PC-9 (cell line): ENCODE measurements at regions not wholly inside any gene's neighbourhood (a gene's known extent, or its start where the extent isn't known, plus 50 kb on each side); places are given as distances from the start of the nearest gene placed in this dataset.
A peak's percentile ranks its signal among the peaks of the same experiment; 100 is the strongest.

ENCODE experiments used
- BruUV-seq: library from RNA; stranded (reverse); fragments of 400-500 nt; replicated peaks from 2 replicates; lab custom pipeline; 2021; lab: Mats Ljungman, UMichigan
- CTCF ChIA-PET: fragments of 300-600 bp; sonication (Branson Sonifier 250); formaldehyde crosslinking; loops from one replicate; lab custom pipeline; 2022; ENCODE audit warnings: antibody characterized with exemption; lab: Charles Lee
- POLR2A ChIA-PET: fragments of 300-600 bp; sonication (Branson Sonifier 250); formaldehyde crosslinking; loops from one replicate; lab custom pipeline; 2022; ENCODE audit warnings: antibody characterized with exemption; ENCODE audit not compliant: unreplicated experiment; lab: Charles Lee
- DNase-seq, 2 experiments: peaks; one replicate each; pipeline versions ENCODE4 v3.0.0 to v3.0.0-alpha.2; 2015 to 2022; ENCODE audit warnings: mixed read lengths in 1 of 2
- H2AFZ ChIP-seq: fragments of 200-600 bp; sonication (generic); 2 replicates; pipeline ENCODE4 v1.8.1; 2017; ENCODE audit warnings: antibody characterized with exemption
- H3F3A ChIP-seq: fragments of 200-600 bp; sonication (generic); 2 replicates; pipeline ENCODE4 v1.8.1; 2017; ENCODE audit warnings: antibody characterized with exemption, mild to moderate bottlenecking, low read depth; ENCODE audit not compliant: insufficient read depth
- H3K27ac ChIP-seq: fragments of 200-600 bp; sonication (generic); 2 replicates; pipeline ENCODE4 v1.6.1; 2016; ENCODE audit warnings: mixed run types
- H3K27me3 ChIP-seq: fragments of 200-600 bp; sonication (generic); 2 replicates; pipeline ENCODE4 v1.6.1; 2016; ENCODE audit warnings: low read depth, mixed run types; ENCODE audit not compliant: insufficient read depth
- H3K36me3 ChIP-seq: fragments of 200-600 bp; sonication (generic); 2 replicates; pipeline ENCODE4 v1.6.1; 2016; ENCODE audit warnings: low read depth, mixed run types
- H3K4me1 ChIP-seq: fragments of 200-600 bp; sonication (generic); replicated peaks from 2 replicates; pipeline ENCODE4 v1.6.1; 2016; ENCODE audit warnings: mixed run types; ENCODE audit not compliant: insufficient read depth
- H3K4me2 ChIP-seq: fragments of 200-600 bp; sonication (generic); 2 replicates; pipeline ENCODE4 v1.6.1; 2017; ENCODE audit warnings: mixed run types
- H3K4me3 ChIP-seq: fragments of 200-600 bp; sonication (generic); 2 replicates; pipeline ENCODE4 v1.6.1; 2016; ENCODE audit warnings: mixed run types
- H3K79me2 ChIP-seq: fragments of 200-600 bp; sonication (generic); 2 replicates; pipeline ENCODE4 v1.6.1; 2017; ENCODE audit warnings: low read depth, mixed run types
- H3K9me2 ChIP-seq: fragments of 200-600 bp; sonication (generic); 2 replicates; pipeline ENCODE4 v1.8.1; 2017; ENCODE audit warnings: mild to moderate bottlenecking; ENCODE audit not compliant: insufficient read depth
- H3K9me3 ChIP-seq: fragments of 200-600 bp; sonication (generic); 2 replicates; pipeline ENCODE4 v1.8.1; 2016; ENCODE audit warnings: low read depth; ENCODE audit not compliant: insufficient read depth
- H4K20me1 ChIP-seq: fragments of 200-600 bp; sonication (generic); 2 replicates; pipeline ENCODE4 v1.8.1; 2017; ENCODE audit not compliant: insufficient read depth
- EZH2 ChIP-seq: fragments of 200-600 bp; sonication (generic); IDR thresholded peaks from 2 replicates; pipeline ENCODE4 v1.8.0; 2017; ENCODE audit warnings: antibody characterized with exemption, low read depth
- intact Hi-C: fragments of 100-400 bp; cut with micrococcal nuclease; formaldehyde crosslinking; loops from one replicate; pipeline ENCODE4 v1.10.0; 2022; ENCODE audit not compliant: unreplicated experiment
- TF ChIP-seq, protein P1 (sequence below): fragments of 200-600 bp; sonication (generic); conservative IDR thresholded peaks from 2 replicates; pipeline ENCODE4 v1.6.1; 2017; ENCODE audit warnings: mixed run types, antibody characterized with exemption, mild to moderate bottlenecking, moderate library complexity

GRCh38 chr1:214954617-214954949 is 128.0 kb upstream of the KCNK2 start:
- no peak overlapping the region for H3K4me2 ChIP-seq
- no peaks in the 10 kb centered on the region for H3K27me3 ChIP-seq
- intact Hi-C loops = no loop called here
- DNase-seq = no peak
- no peaks in the 10 kb centered on the region for H4K20me1 ChIP-seq
- ChIA-PET POLR2A (no interaction called here), CTCF (no interaction called here)
- no peak for TF ChIP-seq EZH2
- TF ChIP-seq, protein P1, sequence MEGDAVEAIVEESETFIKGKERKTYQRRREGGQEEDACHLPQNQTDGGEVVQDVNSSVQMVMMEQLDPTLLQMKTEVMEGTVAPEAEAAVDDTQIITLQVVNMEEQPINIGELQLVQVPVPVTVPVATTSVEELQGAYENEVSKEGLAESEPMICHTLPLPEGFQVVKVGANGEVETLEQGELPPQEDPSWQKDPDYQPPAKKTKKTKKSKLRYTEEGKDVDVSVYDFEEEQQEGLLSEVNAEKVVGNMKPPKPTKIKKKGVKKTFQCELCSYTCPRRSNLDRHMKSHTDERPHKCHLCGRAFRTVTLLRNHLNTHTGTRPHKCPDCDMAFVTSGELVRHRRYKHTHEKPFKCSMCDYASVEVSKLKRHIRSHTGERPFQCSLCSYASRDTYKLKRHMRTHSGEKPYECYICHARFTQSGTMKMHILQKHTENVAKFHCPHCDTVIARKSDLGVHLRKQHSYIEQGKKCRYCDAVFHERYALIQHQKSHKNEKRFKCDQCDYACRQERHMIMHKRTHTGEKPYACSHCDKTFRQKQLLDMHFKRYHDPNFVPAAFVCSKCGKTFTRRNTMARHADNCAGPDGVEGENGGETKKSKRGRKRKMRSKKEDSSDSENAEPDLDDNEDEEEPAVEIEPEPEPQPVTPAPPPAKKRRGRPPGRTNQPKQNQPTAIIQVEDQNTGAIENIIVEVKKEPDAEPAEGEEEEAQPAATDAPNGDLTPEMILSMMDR = no peak
- no peaks in the 10 kb centered on the region; the same call in 1 of the 2 replicates for H3K4me1 ChIP-seq
- H2AFZ ChIP-seq = no peak overlapping the region
- H3K9me3 ChIP-seq = peaks cover 18% of the 10 kb centered on the region
- no TSS peak for BruUV-seq
- H3K27ac ChIP-seq = no peak overlapping the region
- no peaks in the 10 kb centered on the region for H3F3A ChIP-seq
- H3K79me2 ChIP-seq = no peaks in the 10 kb centered on the region
- no peaks in the 10 kb centered on the region for H3K9me2 ChIP-seq
- H3K4me3 ChIP-seq = no peak overlapping the region
- H3K36me3 ChIP-seq = no peaks in the 10 kb centered on the region

- Histone ChIP-seq H3K9me3 (peaks cover 18% of the 10 kb centered on the region), H3K9me2 (no peaks in the 10 kb centered on the region), H3K4me3 (no peak overlapping the region), H3K4me2 (no peak overlapping the region), H3K36me3 (no peaks in the 10 kb centered on the region), H3K27me3 (no peaks in the 10 kb centered on the region), H3K79me2 (no peaks in the 10 kb centered on the region), H4K20me1 (no peaks in the 10 kb centered on the region), H3K27ac (no peak overlapping the region), H3F3A (no peaks in the 10 kb centered on the region), H2AFZ (peak overlapping the region; percentile 44; the same call in 1 of the 2 replicates), H3K4me1 (no peaks in the 10 kb centered on the region; the same call in 1 of the 2 replicates)
- peak; percentile 24 to 44 for DNase-seq
- ChIA-PET CTCF (no interaction called here), POLR2A (interaction anchor here (0.6 kb wide), 1 partner anchor 318 kb away, joined by 3 read pairs; no protein-coding TSS in a partner anchor)
- intact Hi-C loops = no loop called here
- BruUV-seq = no TSS peak
- TF ChIP-seq, protein P1 = no peak
- TF ChIP-seq EZH2 = no peak
These were observed 125.0 kb upstream of the KCNK2 start for GRCh38 chr1:214957330-214958137.

DNA sequence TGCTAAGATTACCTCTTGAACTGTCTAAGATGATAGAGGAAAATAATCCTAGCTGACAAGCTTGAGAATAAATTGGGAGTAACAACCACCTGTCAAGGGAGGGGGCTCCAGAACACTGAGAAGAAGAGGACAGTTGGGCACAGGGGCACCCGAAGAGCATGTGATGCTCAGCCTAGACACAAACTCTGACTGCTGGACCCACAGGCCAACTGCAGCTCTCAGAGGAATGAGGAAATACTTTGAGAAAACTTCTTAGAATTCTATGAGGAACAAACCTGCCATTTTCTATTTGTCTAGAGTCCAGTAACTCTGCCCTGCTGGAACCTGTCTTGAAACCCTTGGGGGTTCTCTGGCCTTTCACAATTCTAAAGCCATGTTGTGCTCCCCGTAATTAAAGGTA is 124.1 kb upstream of the KCNK2 start:
- no peak for DNase-seq
- no peak overlapping the region for H3K4me2 ChIP-seq
- no peaks in the 10 kb centered on the region for H3K36me3 ChIP-seq
- no peak overlapping the region for H3K27ac ChIP-seq
- H3K9me3 ChIP-seq = peaks cover 18% of the 10 kb centered on the region
- no peaks in the 10 kb centered on the region; the same call in 1 of the 2 replicates for H3K4me1 ChIP-seq
- H2AFZ ChIP-seq = no peak overlapping the region
- no peaks in the 10 kb centered on the region for H3K27me3 ChIP-seq
- H3K4me3 ChIP-seq = no peak overlapping the region
- H3K79me2 ChIP-seq = no peaks in the 10 kb centered on the region
- no peaks in the 10 kb centered on the region for H3K9me2 ChIP-seq
- ChIA-PET CTCF (no interaction called here), POLR2A (no interaction called here)
- no peaks in the 10 kb centered on the region for H4K20me1 ChIP-seq
- no peaks in the 10 kb centered on the region for H3F3A ChIP-seq
- no TSS peak for BruUV-seq
- intact Hi-C loops = no loop called here
- TF ChIP-seq EZH2 = no peak
- TF ChIP-seq, protein P1 = no peak
